Mesodermal cell (in vitro differentiated cells): ENCODE measurements at regions not wholly inside any gene's neighbourhood (a gene's known extent, or its start where the extent isn't known, plus 50 kb on each side); places are given as distances from the start of the nearest gene placed in this dataset.
"Not testable (repeated sequence)": the region's sequence is repeated elsewhere in the genome, so short reads cannot be mapped to it uniquely, and the experiment has no call there.

Experiments used
- H3K27ac ChIP-seq: 2 replicates; pipeline ENCODE4 v1.7.0; 2013; ENCODE audit warnings: mild to moderate bottlenecking, low read depth, low read length, moderate library complexity; ENCODE audit not compliant: severe bottlenecking
- H3K36me3 ChIP-seq: 2 replicates; pipeline ENCODE4 v1.7.1; 2013; ENCODE audit warnings: mild to moderate bottlenecking, low read length, moderate library complexity; ENCODE audit not compliant: control insufficient read depth, insufficient read depth
- H3K4me1 ChIP-seq: one replicate; pipeline ENCODE4 v1.7.1; 2013; ENCODE audit warnings: mild to moderate bottlenecking, low read length; ENCODE audit not compliant: insufficient read depth, control insufficient read depth, poor library complexity, severe bottlenecking
- H3K4me3 ChIP-seq: 2 replicates; pipeline ENCODE4 v1.7.0; 2013; ENCODE audit warnings: low read length, control low read depth, mild to moderate bottlenecking; ENCODE audit not compliant: insufficient read depth, poor library complexity, severe bottlenecking; ENCODE audit errors: extremely low read depth
- H3K9me3 ChIP-seq: 2 replicates; pipeline ENCODE4 v1.7.1; 2013; ENCODE audit warnings: mild to moderate bottlenecking, low read length, moderate library complexity; ENCODE audit not compliant: control insufficient read depth
- WGBS, 2 experiments: methylation state at CpG; one replicate each; pipeline ENCODE4 v1.1.5; 2013; ENCODE audit warnings: missing lambda C conversion rate in 2 of 2; ENCODE audit not compliant: insufficient coverage in 2 of 2; 5-methylcytosine and 5-hydroxymethylcytosine counted together

GRCh38 chr3:95586754-95587153 lies 1227.6 kb upstream of the EPHA6 start:
- H3K9me3 ChIP-seq = no peaks in the 10 kb centered on the region
- WGBS, 2 experiments = 89 to 91% methylated on average over 2 of the region's 2 CpGs
- H3K4me1 ChIP-seq = no peaks in the 10 kb centered on the region
- H3K36me3 ChIP-seq = no peaks in the 10 kb centered on the region
- no peak overlapping the region for H3K4me3 ChIP-seq
- H3K27ac ChIP-seq = no peak overlapping the region

GRCh38 chr3:95587641-95588040 lies 1226.8 kb upstream of the EPHA6 start:
- 83 to 87% methylated on average over 1 to 3 of the region's 8 CpGs for WGBS, 2 experiments
- H3K4me3 ChIP-seq, H3K27ac ChIP-seq, H3K36me3 ChIP-seq, H3K9me3 ChIP-seq, H3K4me1 ChIP-seq: not testable (repeated sequence)

GRCh38 chr3:95588473-95588872 lies 1225.9 kb upstream of the EPHA6 start:
- Histone ChIP-seq H3K4me1 (no peaks in the 10 kb centered on the region), H3K9me3 (no peaks in the 10 kb centered on the region), H3K4me3 (no peak overlapping the region), H3K27ac (no peak overlapping the region), H3K36me3 (no peaks in the 10 kb centered on the region)
- WGBS, 2 experiments = 77 to 92% methylated on average over 6 to 11 of the region's 13 CpGs

- Histone ChIP-seq H3K4me3 (no peak overlapping the region), H3K4me1 (no peaks in the 10 kb centered on the region), H3K27ac (no peak overlapping the region), H3K9me3 (no peaks in the 10 kb centered on the region), H3K36me3 (no peaks in the 10 kb centered on the region)
- 87 to 90% methylated on average over 12 to 18 of the region's 26 CpGs for WGBS, 2 experiments
These were observed 1218.8 kb upstream of the EPHA6 start for GRCh38 chr3:95595416-95596075.

- H3K27ac ChIP-seq = no peak overlapping the region
- 86% methylated on average over 1 of the region's 1 CpG; no CpG with 5 or more reads in 1 of the 2 experiments for whole genome bisulfite sequencing, 2 experiments
- peaks cover 15% of the 10 kb centered on the region for H3K9me3 ChIP-seq
- H3K36me3 ChIP-seq = no peaks in the 10 kb centered on the region
- no peak overlapping the region for H3K4me3 ChIP-seq
- no peaks in the 10 kb centered on the region for H3K4me1 ChIP-seq
These were observed 1206.5 kb upstream of the EPHA6 start for GRCh38 chr3:95607926-95608325.

GRCh38 chr3:95609411-95609810 lies 1205.0 kb upstream of the EPHA6 start:
- no peak overlapping the region for H3K27ac ChIP-seq
- H3K4me1 ChIP-seq = no peaks in the 10 kb centered on the region
- no peak overlapping the region for H3K4me3 ChIP-seq

GRCh38 chr3:95612611-95613010 lies 1201.8 kb upstream of the EPHA6 start:
- Histone ChIP-seq H3K36me3 (no peaks in the 10 kb centered on the region), H3K9me3 (peaks cover 5% of the 10 kb centered on the region), H3K27ac (no peak overlapping the region), H3K4me3 (no peak overlapping the region), H3K4me1 (no peaks in the 10 kb centered on the region)

More at GRCh38 chr3:95609411-95609810, 1205.0 kb upstream of the EPHA6 start:
- Histone ChIP-seq H3K9me3 (peaks cover 15% of the 10 kb centered on the region), H3K36me3 (no peaks in the 10 kb centered on the region)

GRCh38 chr3:95613993-95614392 lies 1200.4 kb upstream of the EPHA6 start:
- Histone ChIP-seq H3K36me3 (no peaks in the 10 kb centered on the region), H3K4me3 (no peak overlapping the region), H3K27ac (no peak overlapping the region), H3K9me3 (no peaks in the 10 kb centered on the region), H3K4me1 (no peaks in the 10 kb centered on the region)
- no CpG with 5 or more reads among the region's 1 CpG for WGBS, 2 experiments

- Histone ChIP-seq H3K27ac (no peak overlapping the region), H3K9me3 (no peaks in the 10 kb centered on the region), H3K4me1 (no peaks in the 10 kb centered on the region), H3K36me3 (no peaks in the 10 kb centered on the region), H3K4me3 (no peak overlapping the region)
- WGBS, 2 experiments = 100% methylated on average over 3 of the region's 4 CpGs; no CpG with 5 or more reads in 1 of the 2 experiments
These were observed 1198.6 kb upstream of the EPHA6 start for GRCh38 chr3:95615592-95616310.

GRCh38 chr3:95626107-95626506 lies 1188.3 kb upstream of the EPHA6 start:
- no peak overlapping the region for H3K27ac ChIP-seq
- WGBS, 2 experiments = 100% methylated on average over 1 of the region's 3 CpGs; no CpG with 5 or more reads in 1 of the 2 experiments

GRCh38 chr3:95627293-95627692 lies 1187.1 kb upstream of the EPHA6 start:
- Histone ChIP-seq H3K9me3 (no peaks in the 10 kb centered on the region), H3K4me1 (no peaks in the 10 kb centered on the region), H3K4me3 (no peak overlapping the region), H3K27ac (no peak overlapping the region), H3K36me3 (no peaks in the 10 kb centered on the region)
- 50 to 82% methylated on average over 3 of the region's 4 CpGs for WGBS, 2 experiments

More at GRCh38 chr3:95626107-95626506, 1188.3 kb upstream of the EPHA6 start:
- no peaks in the 10 kb centered on the region for H3K36me3 ChIP-seq
- no peaks in the 10 kb centered on the region for H3K9me3 ChIP-seq
- no peaks in the 10 kb centered on the region for H3K4me1 ChIP-seq
- no peak overlapping the region for H3K4me3 ChIP-seq
